22Rv1 (cell line): ENCODE measurements at regions not wholly inside any gene's neighbourhood (a gene's known extent, or its start where the extent isn't known, plus 50 kb on each side); places are given as distances from the start of the nearest gene placed in this dataset.

Experiments used
- CTCF ChIP-seq: fragments of 450-650 bp; IDR thresholded peaks from 2 replicates; pipeline ENCODE4 v1.5.1; 2017; ENCODE audit warnings: mild to moderate bottlenecking
- ZFX ChIP-seq: fragments of 450-650 bp; IDR thresholded peaks from 2 replicates; pipeline ENCODE4 v1.6.1; 2017; ENCODE audit warnings: antibody characterized with exemption, borderline replicate concordance

- TF ChIP-seq CTCF, result no peak
- TF ChIP-seq ZFX, result no peak
Measured at GRCh38 chr22:27605390-27605789, 196.2 kb downstream of the MN1 start.
